Adrenal gland (tissue), 9 donors: ENCODE measurements at regions not wholly inside any gene's neighbourhood (a gene's known extent, or its start where the extent isn't known, plus 50 kb on each side); places are given as distances from the start of the nearest gene placed in this dataset.

Source experiments
- DNase-seq, 7 donors: peaks; one replicate each; pipeline ENCODE4 v3.0.0-alpha.2; 2019 to 2020
- H3K27ac ChIP-seq, 5 donors: fragments of 200-600 bp; sonication (generic) in 4 of 5; 1 replicate in 3 of 5; 2 replicates in 2 of 5; pipeline versions ENCODE4 v1.5.1 to v1.8.0; 2016 to 2020; ENCODE audit warnings: mild to moderate bottlenecking in 1 of 5
- H3K27me3 ChIP-seq: fragments of 200-600 bp; 2 replicates; pipeline ENCODE4 v1.8.0; 2021
- H3K36me3 ChIP-seq, 2 donors: fragments of 200-600 bp; replicated peaks in 1 of 2; 1 replicate in 1 of 2; 2 replicates in 1 of 2; pipeline versions ENCODE4 v1.5.1 to v1.8.0; 2018 to 2022
- H3K4me1 ChIP-seq, 2 donors: fragments of 200-600 bp; replicated peaks in 1 of 2; 1 replicate in 1 of 2; 2 replicates in 1 of 2; pipeline versions ENCODE4 v1.5.1 to v1.8.0; 2018 to 2021
- H3K4me3 ChIP-seq, 4 donors: fragments of 200-600 bp; sonication (generic) in 3 of 4; one replicate each; pipeline ENCODE4 v1.5.1; 2016 to 2018
- H3K9me3 ChIP-seq, 3 donors: fragments of 200-600 bp; sonication (generic) in 1 of 3; replicated peaks in 1 of 3; 1 replicate in 2 of 3; 2 replicates in 1 of 3; pipeline versions ENCODE4 v1.5.1 to v1.8.0; 2016 to 2021
- CTCF ChIP-seq, 6 experiments: fragments of 450-650 bp in 4 of 6; fragments of 200-600 bp in 2 of 6; sonication (generic) in 1 of 6; IDR thresholded peaks; 1 replicate in 5 of 6; 2 replicates in 1 of 6; pipeline versions ENCODE4 v1.5.1 to v1.8.0; 2016 to 2021; ENCODE audit warnings: antibody characterized with exemption in 6 of 6, mild to moderate bottlenecking in 2 of 6, moderate library complexity in 1 of 6
- POLR2A ChIP-seq, 2 donors: fragments of 450-650 bp; IDR thresholded peaks; one replicate each; pipeline ENCODE4 v1.6.1; 2017; ENCODE audit warnings: antibody characterized with exemption in 2 of 2, mild to moderate bottlenecking in 2 of 2, moderate library complexity in 1 of 2
- WGBS, 4 donors: extraction: QIAGEN DNeasy Blood & Tissue Kit in 2 of 4; methylation state at CpG; one replicate each; pipeline versions ENCODE4 v1.1.5 to v1.1.7; 2013 to 2017; 5-methylcytosine and 5-hydroxymethylcytosine counted together
- intact Hi-C, 2 donors: fragments of 100-400 bp; cut with DNase I; formaldehyde crosslinking; loops; one replicate each; pipeline versions ENCODE4 v1.14.1 to v1.15.0; 2022 to 2023
- donor health status: healthy with polysubstance abuse.
- donor health status: Bipolar disorder and iron deficiency.
- donor health status: DM: yes; HTN: yes; CAD: no.
- donor health status: DM: no; HTN: no; CAD: no.
- donor health status: DM: no; HTN: no; CAD: no.

GRCh38 chr20:60584221-60584620 lies 626.0 kb downstream of the CDH26 start:
- H3K27me3 ChIP-seq = no peaks in the 10 kb centered on the region
- no peak for DNase-seq
- H3K36me3 ChIP-seq = no peaks in the 10 kb centered on the region
- no peak overlapping the region for H3K27ac ChIP-seq
- no peaks in the 10 kb centered on the region for H3K4me1 ChIP-seq
- 51 to 60% (median 51%) methylated on average over 4 of the region's 4 CpGs for WGBS, 4 donors
- intact Hi-C loops = no loop called here
- TF ChIP-seq POLR2A (IDR thresholded peaks at IDR 0.05) (no peak), CTCF (IDR thresholded peaks at IDR 0.05) (no peak)
- H3K4me3 ChIP-seq = no peak overlapping the region
- H3K9me3 ChIP-seq = no peaks in the 10 kb centered on the region

- 67 to 75% (median 71%) methylated on average over 4 of the region's 4 CpGs for WGBS, 4 donors
- Histone ChIP-seq H3K9me3 (no peaks in the 10 kb centered on the region), H3K4me3 (no peak overlapping the region), H3K27me3 (no peaks in the 10 kb centered on the region), H3K36me3 (no peaks in the 10 kb centered on the region), H3K4me1 (no peaks in the 10 kb centered on the region), H3K27ac (no peak overlapping the region)
- no peak for DNase-seq
- intact Hi-C loops = no loop called here
- no peak for TF ChIP-seq POLR2A (IDR thresholded peaks at IDR 0.05)
- TF ChIP-seq CTCF (IDR thresholded peaks at IDR 0.05) = no peak
These were observed 627.4 kb downstream of the CDH26 start for GRCh38 chr20:60585651-60586050.

GRCh38 chr20:60586269-60587050 lies 628.2 kb downstream of the CDH26 start:
- TF ChIP-seq CTCF (IDR thresholded peaks at IDR 0.05) = no peak
- no peaks in the 10 kb centered on the region for H3K4me1 ChIP-seq
- 51 to 56% (median 53%) methylated on average over 9 to 11 of the region's 11 CpGs for WGBS, 4 donors
- peak in 1 of 7 donors; percentile 4 for DNase-seq
- no peaks in the 10 kb centered on the region for H3K36me3 ChIP-seq
- intact Hi-C loops = no loop called here
- H3K27ac ChIP-seq = no peak overlapping the region
- H3K27me3 ChIP-seq = no peaks in the 10 kb centered on the region
- H3K9me3 ChIP-seq = no peaks in the 10 kb centered on the region
- no peak overlapping the region for H3K4me3 ChIP-seq

GRCh38 chr20:60587986-60588385 lies 629.8 kb downstream of the CDH26 start:
- WGBS, 4 donors = 68 to 83% (median 76%) methylated on average over 4 of the region's 4 CpGs
- Histone ChIP-seq H3K36me3 (no peaks in the 10 kb centered on the region), H3K27ac (no peak overlapping the region), H3K9me3 (no peaks in the 10 kb centered on the region), H3K4me1 (no peaks in the 10 kb centered on the region), H3K4me3 (no peak overlapping the region), H3K27me3 (no peaks in the 10 kb centered on the region)
- DNase-seq = no peak
- TF ChIP-seq POLR2A (IDR thresholded peaks at IDR 0.05) (no peak), CTCF (IDR thresholded peaks at IDR 0.05) (no peak)
- intact Hi-C loops = no loop called here
